SJCRH30 (cell line): ENCODE measurements at regions not wholly inside any gene's neighbourhood (a gene's known extent, or its start where the extent isn't known, plus 50 kb on each side); places are given as distances from the start of the nearest gene placed in this dataset.

Experiments used
- DNase-seq, 2 experiments: peaks; one replicate each; pipeline ENCODE4 v3.0.0-alpha.2; 2015 to 2020
- H3K27ac ChIP-seq: fragments of 250-450 bp; sonication (Bioruptor Pico); 2 replicates; pipeline ENCODE4 v1.5.1; 2020; ENCODE audit warnings: mild to moderate bottlenecking, moderate library complexity
- H3K27me3 ChIP-seq: fragments of 250-450 bp; sonication (Bioruptor Pico); 2 replicates; pipeline ENCODE4 v1.5.1; 2020; ENCODE audit warnings: mild to moderate bottlenecking, moderate library complexity
- H3K36me3 ChIP-seq: fragments of 250-450 bp; sonication (Bioruptor Pico); 2 replicates; pipeline ENCODE4 v1.5.1; 2020; ENCODE audit warnings: mild to moderate bottlenecking, moderate library complexity
- H3K4me1 ChIP-seq: fragments of 250-450 bp; sonication (Bioruptor Pico); 2 replicates; pipeline ENCODE4 v1.5.1; 2020; ENCODE audit warnings: mild to moderate bottlenecking, moderate library complexity
- H3K4me3 ChIP-seq: fragments of 250-450 bp; sonication (Bioruptor Pico); 2 replicates; pipeline ENCODE4 v1.5.1; 2020; ENCODE audit warnings: mild to moderate bottlenecking, moderate library complexity
- H3K9me3 ChIP-seq: fragments of 250-450 bp; sonication (Bioruptor Pico); replicated peaks from 2 replicates; pipeline ENCODE4 v1.5.1; 2020; ENCODE audit warnings: mild to moderate bottlenecking, moderate library complexity

- H3K4me1 ChIP-seq = peaks cover 9% of the 10 kb centered on the region; the same call in 1 of the 2 replicates
- H3K27me3 ChIP-seq = no peaks in the 10 kb centered on the region
- H3K36me3 ChIP-seq = no peaks in the 10 kb centered on the region
- DNase-seq = no peak
- no peaks in the 10 kb centered on the region for H3K9me3 ChIP-seq
- no peak overlapping the region for H3K27ac ChIP-seq
- no peak overlapping the region for H3K4me3 ChIP-seq
Observed at GRCh38 chr6:132081338-132081737, 130.2 kb upstream of the CCN2 start.

GRCh38 chr6:132079286-132079685 is 128.1 kb upstream of the CCN2 start:
- no peak for DNase-seq
- no peak overlapping the region for H3K4me3 ChIP-seq
- no peaks in the 10 kb centered on the region for H3K36me3 ChIP-seq
- H3K27ac ChIP-seq = no peak overlapping the region
- no peaks in the 10 kb centered on the region for H3K27me3 ChIP-seq
- no peaks in the 10 kb centered on the region for H3K4me1 ChIP-seq
- H3K9me3 ChIP-seq = no peaks in the 10 kb centered on the region

GRCh38 chr6:132076452-132076851 is 125.3 kb upstream of the CCN2 start:
- Histone ChIP-seq H3K4me3 (no peak overlapping the region), H3K36me3 (no peaks in the 10 kb centered on the region), H3K27ac (no peak overlapping the region)

DNA sequence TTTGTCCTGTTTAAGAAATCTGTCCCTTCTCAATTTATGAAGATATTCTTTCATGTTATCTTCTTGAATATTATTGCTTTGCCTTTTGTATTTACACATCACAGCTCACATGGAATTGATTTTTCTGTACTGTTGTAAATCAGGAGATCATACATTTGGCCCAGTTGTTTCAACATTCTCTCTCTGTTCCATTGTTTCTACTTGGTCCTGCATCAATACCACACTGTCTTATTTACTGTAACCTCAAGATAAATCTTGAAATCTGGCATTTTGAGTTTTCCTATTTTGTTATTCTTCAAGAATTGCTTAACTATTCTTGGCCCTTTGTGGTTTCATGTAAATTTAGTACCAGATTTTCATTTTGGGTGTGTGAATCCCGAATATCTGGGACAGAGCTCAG is 121.7 kb upstream of the CCN2 start:
- H3K27ac ChIP-seq = no peak overlapping the region
- DNase-seq = no peak
- no peaks in the 10 kb centered on the region for H3K27me3 ChIP-seq
- H3K9me3 ChIP-seq = no peaks in the 10 kb centered on the region
- H3K4me3 ChIP-seq = no peak overlapping the region
- peaks cover 4% of the 10 kb centered on the region; the same call in 1 of the 2 replicates for H3K4me1 ChIP-seq
- no peaks in the 10 kb centered on the region for H3K36me3 ChIP-seq

More at GRCh38 chr6:132076452-132076851, 125.3 kb upstream of the CCN2 start:
- H3K9me3 ChIP-seq = no peaks in the 10 kb centered on the region
- DNase-seq = no peak
- H3K4me1 ChIP-seq = no peaks in the 10 kb centered on the region
- H3K27me3 ChIP-seq = no peaks in the 10 kb centered on the region

DNA sequence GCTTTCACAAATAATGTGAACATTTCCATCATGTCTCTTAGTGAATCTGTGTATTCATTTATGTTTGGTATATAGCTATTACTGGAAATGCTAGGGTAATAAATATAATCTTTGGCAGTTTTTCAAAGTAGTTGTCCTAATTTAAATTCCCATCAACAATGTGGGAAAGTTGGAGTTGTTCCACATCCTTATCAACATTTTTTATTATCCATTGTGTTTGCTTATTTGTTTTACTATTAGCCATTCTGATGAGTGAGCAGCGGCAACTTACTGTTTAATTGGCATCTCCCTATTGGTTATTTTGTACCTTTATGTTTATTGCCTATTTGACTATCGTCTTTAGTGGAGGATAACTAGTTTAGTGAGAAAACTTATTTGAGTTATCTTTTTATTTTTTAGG is 121.1 kb upstream of the CCN2 start:
- H3K36me3 ChIP-seq = no peaks in the 10 kb centered on the region
- no peaks in the 10 kb centered on the region for H3K9me3 ChIP-seq
- DNase-seq = no peak
- H3K27ac ChIP-seq = no peak overlapping the region
- no peaks in the 10 kb centered on the region for H3K27me3 ChIP-seq
- peaks cover 4% of the 10 kb centered on the region; the same call in 1 of the 2 replicates for H3K4me1 ChIP-seq
- no peak overlapping the region for H3K4me3 ChIP-seq

DNA sequence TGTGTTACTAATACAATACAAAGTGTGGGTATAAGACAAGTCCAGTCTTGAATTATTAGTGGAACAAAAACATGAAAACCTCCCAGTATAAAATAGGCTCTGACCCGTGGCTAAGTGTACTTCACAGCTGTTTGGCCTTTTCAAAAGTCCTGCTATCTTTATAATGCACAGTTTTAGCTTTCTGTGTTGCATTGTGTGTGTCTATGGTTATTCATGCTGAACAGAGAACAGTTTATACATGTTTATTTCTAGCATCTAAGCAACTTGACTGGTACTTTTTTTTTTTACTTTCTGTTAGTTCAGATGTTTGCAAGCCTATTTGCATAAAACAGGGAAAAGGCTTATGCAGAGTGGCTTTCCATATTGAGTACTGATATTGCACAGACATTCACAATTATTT is 119.2 kb upstream of the CCN2 start:
- H3K4me1 ChIP-seq = peaks cover 4% of the 10 kb centered on the region; the same call in 1 of the 2 replicates
- DNase-seq = peak; percentile 5 to 66
- no peak overlapping the region for H3K4me3 ChIP-seq
- H3K9me3 ChIP-seq = no peaks in the 10 kb centered on the region
- H3K27ac ChIP-seq = peak overlapping the region; percentile 14; the same call in 1 of the 2 replicates
- no peaks in the 10 kb centered on the region for H3K27me3 ChIP-seq
- H3K36me3 ChIP-seq = no peaks in the 10 kb centered on the region

GRCh38 chr6:132068766-132069165 is 117.6 kb upstream of the CCN2 start:
- Histone ChIP-seq H3K9me3 (no peaks in the 10 kb centered on the region), H3K27ac (no peak overlapping the region), H3K27me3 (no peaks in the 10 kb centered on the region), H3K4me1 (peaks cover 6% of the 10 kb centered on the region), H3K4me3 (no peak overlapping the region), H3K36me3 (no peaks in the 10 kb centered on the region)
- no peak for DNase-seq

- no peaks in the 10 kb centered on the region for H3K9me3 ChIP-seq
- no peaks in the 10 kb centered on the region for H3K27me3 ChIP-seq
- no peaks in the 10 kb centered on the region for H3K36me3 ChIP-seq
- DNase-seq = no peak
- peaks cover 15% of the 10 kb centered on the region for H3K4me1 ChIP-seq
- H3K27ac ChIP-seq = no peak overlapping the region
- H3K4me3 ChIP-seq = no peak overlapping the region
Observed at GRCh38 chr6:132067286-132067685, 116.1 kb upstream of the CCN2 start.

- H3K36me3 ChIP-seq = no peaks in the 10 kb centered on the region
- no peak for DNase-seq
- no peaks in the 10 kb centered on the region for H3K9me3 ChIP-seq
- H3K4me3 ChIP-seq = no peak overlapping the region
- H3K4me1 ChIP-seq = peaks cover 15% of the 10 kb centered on the region
- H3K27me3 ChIP-seq = no peaks in the 10 kb centered on the region
- no peak overlapping the region for H3K27ac ChIP-seq
Observed at GRCh38 chr6:132065556-132065955, 114.4 kb upstream of the CCN2 start.

GRCh38 chr6:132063738-132064137 is 112.6 kb upstream of the CCN2 start:
- H3K27me3 ChIP-seq = no peaks in the 10 kb centered on the region
- no peaks in the 10 kb centered on the region for H3K9me3 ChIP-seq
- H3K27ac ChIP-seq = no peak overlapping the region
- DNase-seq = peak in 1 of 2 experiments; percentile 10
- no peaks in the 10 kb centered on the region for H3K36me3 ChIP-seq
- H3K4me3 ChIP-seq = no peak overlapping the region
- H3K4me1 ChIP-seq = peaks cover 10% of the 10 kb centered on the region

- Histone ChIP-seq H3K4me1 (peaks cover 10% of the 10 kb centered on the region), H3K27ac (no peak overlapping the region)
- no peak for DNase-seq
Observed at GRCh38 chr6:132063204-132063603, 112.0 kb upstream of the CCN2 start.

DNA sequence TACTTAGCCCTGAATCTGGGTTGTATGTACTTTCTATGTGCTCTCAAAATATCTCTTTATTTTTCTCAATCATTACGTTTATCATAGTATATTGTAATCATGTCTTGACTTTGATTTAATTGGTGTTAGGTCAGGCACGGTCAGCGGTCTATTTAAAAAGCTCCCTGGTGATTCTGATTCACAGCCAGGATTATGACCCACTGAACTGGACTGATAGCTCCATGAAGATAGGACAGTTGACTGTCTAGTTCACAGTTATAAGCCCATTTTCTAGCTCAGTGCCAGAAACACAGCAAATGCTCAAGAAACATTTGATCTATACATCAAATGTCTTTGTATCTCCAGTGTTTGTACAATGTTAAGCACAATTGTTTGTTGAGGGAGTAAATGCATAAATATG is 111.5 kb upstream of the CCN2 start:
- Histone ChIP-seq H3K27ac (no peak overlapping the region), H3K4me3 (no peak overlapping the region), H3K27me3 (no peaks in the 10 kb centered on the region), H3K4me1 (peaks cover 10% of the 10 kb centered on the region), H3K9me3 (no peaks in the 10 kb centered on the region), H3K36me3 (no peaks in the 10 kb centered on the region)
- DNase-seq = no peak

More at GRCh38 chr6:132063204-132063603, 112.0 kb upstream of the CCN2 start:
- H3K4me3 ChIP-seq = no peak overlapping the region
- no peaks in the 10 kb centered on the region for H3K9me3 ChIP-seq
- H3K36me3 ChIP-seq = no peaks in the 10 kb centered on the region
- no peaks in the 10 kb centered on the region for H3K27me3 ChIP-seq

- H3K27ac ChIP-seq = no peak overlapping the region
Observed at GRCh38 chr6:132061381-132061780, 110.2 kb upstream of the CCN2 start.

DNA sequence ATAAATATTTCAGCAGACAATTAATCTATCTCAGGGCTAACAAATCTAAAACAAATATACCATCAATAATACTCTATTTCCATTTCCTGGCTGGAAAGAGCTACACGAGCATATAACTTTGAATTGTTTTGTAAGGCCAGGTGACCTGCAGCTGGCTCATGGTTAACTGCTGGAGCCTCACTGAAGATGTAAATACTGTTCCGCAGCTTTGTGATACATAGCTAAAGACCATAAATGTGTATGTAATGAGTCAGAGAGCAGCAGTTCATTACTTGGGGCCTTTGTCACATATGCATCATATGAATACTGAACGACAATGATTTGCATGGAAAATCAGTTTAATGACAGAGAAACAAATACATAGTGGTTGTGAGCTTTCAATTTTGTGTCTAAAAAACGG is 109.4 kb upstream of the CCN2 start:
- no peaks in the 10 kb centered on the region for H3K9me3 ChIP-seq
- H3K4me1 ChIP-seq = peaks cover 10% of the 10 kb centered on the region
- no peaks in the 10 kb centered on the region for H3K36me3 ChIP-seq
- no peaks in the 10 kb centered on the region for H3K27me3 ChIP-seq
- no peak overlapping the region for H3K27ac ChIP-seq
- peak; percentile 6 to 11 for DNase-seq
- no peak overlapping the region for H3K4me3 ChIP-seq

More at GRCh38 chr6:132061381-132061780, 110.2 kb upstream of the CCN2 start:
- peaks cover 10% of the 10 kb centered on the region for H3K4me1 ChIP-seq
- H3K36me3 ChIP-seq = no peaks in the 10 kb centered on the region
- H3K27me3 ChIP-seq = no peaks in the 10 kb centered on the region
- H3K9me3 ChIP-seq = no peaks in the 10 kb centered on the region
- H3K4me3 ChIP-seq = no peak overlapping the region
- DNase-seq = no peak

GRCh38 chr6:132058975-132059374 is 107.8 kb upstream of the CCN2 start:
- Histone ChIP-seq H3K4me1 (peaks cover 10% of the 10 kb centered on the region), H3K27ac (no peak overlapping the region), H3K4me3 (no peak overlapping the region), H3K27me3 (no peaks in the 10 kb centered on the region), H3K36me3 (no peaks in the 10 kb centered on the region), H3K9me3 (no peaks in the 10 kb centered on the region)
- DNase-seq = no peak

GRCh38 chr6:132054525-132054924 is 103.4 kb upstream of the CCN2 start:
- Histone ChIP-seq H3K36me3 (no peaks in the 10 kb centered on the region), H3K27ac (no peak overlapping the region), H3K4me1 (no peaks in the 10 kb centered on the region), H3K27me3 (no peaks in the 10 kb centered on the region), H3K9me3 (no peaks in the 10 kb centered on the region), H3K4me3 (no peak overlapping the region)
- no peak for DNase-seq
